ENCODE measurements at regions not wholly inside any gene's neighbourhood (a gene's known extent, or its start where the extent isn't known, plus 50 kb on each side); places are given as distances from the start of the nearest gene placed in this dataset.

DNA sequence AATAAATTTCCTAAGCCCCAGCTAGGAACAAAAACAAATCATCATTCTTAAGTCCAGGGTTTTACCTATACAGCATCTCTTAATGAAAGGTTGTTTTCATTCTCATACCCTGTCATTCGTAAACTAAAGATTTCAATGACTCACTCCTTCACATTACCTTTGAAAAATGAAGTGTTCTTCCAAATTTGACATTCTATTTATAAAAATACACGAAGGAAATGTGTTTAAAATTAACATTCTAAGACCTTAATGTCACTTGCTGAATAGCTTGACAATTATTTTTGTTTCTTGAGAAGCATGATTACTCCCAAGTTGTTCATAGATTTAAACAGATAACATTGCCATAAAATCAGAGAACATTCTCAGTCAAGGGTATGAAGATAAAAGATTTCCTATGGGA lies 1188.3 kb upstream of the SORCS1 start (continued):
- TF ChIP-seq NRF1 (IDR thresholded peaks at IDR 0.05; ENCODE audit: low read depth, low read length): no peak
- no peak for TF ChIP-seq HDAC6 (IDR thresholded peaks at IDR 0.05; ENCODE audit: low read depth, low read length)
- TF ChIP-seq EP300 (IDR thresholded peaks at IDR 0.05; ENCODE audit: borderline replicate concordance in 1 of 2, low read depth in 2 of 2, low read length in 2 of 2): no peak
- no peak for TF ChIP-seq BRCA1 (IDR thresholded peaks at IDR 0.05; ENCODE audit: low read depth, low read length)
- TF ChIP-seq GTF2F1 (IDR thresholded peaks at IDR 0.05; ENCODE audit: borderline replicate concordance, low read depth, low read length): no peak
- no peak for TF ChIP-seq RAD21 (IDR thresholded peaks at IDR 0.05 in 1 of 2, conservative IDR thresholded peaks at IDR 0.05 in 1 of 2; ENCODE audit: low read depth in 2 of 2, low read length in 2 of 2)
- no peak for TF ChIP-seq PHF8 (conservative IDR thresholded peaks at IDR 0.05; ENCODE audit: low read depth, low read length)
